Left renal pelvis (tissue), 4 donors: ENCODE measurements at regions not wholly inside any gene's neighbourhood (a gene's known extent, or its start where the extent isn't known, plus 50 kb on each side); places are given as distances from the start of the nearest gene placed in this dataset.

Experiments
- DNase-seq, 4 donors: peaks; one replicate each; pipeline ENCODE4 v3.0.0-alpha.2; 2013; ENCODE audit warnings: low read depth in 4 of 4, low spot score in 3 of 4

DNA sequence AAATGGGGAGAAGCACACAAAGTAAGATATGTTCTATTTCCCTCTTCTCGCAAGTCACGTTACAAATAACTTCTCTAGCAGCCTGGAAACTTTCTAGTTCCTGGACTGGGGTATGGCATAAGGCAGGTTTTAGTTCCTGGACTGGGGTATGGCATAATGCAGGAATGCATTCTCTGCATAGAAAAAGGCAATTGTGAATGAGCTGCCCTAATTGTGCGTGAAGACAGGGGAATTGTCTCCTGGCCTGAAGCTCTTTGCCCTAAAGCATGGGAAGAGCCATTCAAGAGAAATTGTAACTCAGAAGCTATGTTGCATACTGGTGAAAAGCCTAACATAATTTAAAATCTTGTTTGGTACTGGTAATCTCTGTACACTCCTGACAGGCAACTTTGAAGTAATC lies 54.3 kb upstream of the CBLB start:
- DNase-seq, result no peak

DNA sequence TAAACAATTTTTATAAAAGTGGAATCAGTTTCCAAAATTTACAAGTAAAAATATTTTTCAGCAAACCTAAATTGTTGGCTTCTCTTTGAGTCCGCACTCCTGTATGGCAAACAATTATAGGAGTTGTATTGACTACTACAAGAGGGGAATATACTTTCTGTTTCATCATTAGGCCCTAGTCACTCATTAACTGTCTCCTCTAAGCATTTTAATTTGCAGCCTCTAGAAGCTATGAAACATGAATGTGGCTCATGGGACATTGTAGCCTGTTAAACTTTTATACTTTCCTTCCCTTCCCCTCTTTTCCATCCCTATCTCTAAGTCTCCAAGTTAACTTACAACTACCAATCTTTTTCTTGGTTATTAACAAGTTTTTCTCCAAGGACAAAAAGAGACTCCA lies 58.9 kb upstream of the CBLB start:
- no peak for DNase-seq

DNA sequence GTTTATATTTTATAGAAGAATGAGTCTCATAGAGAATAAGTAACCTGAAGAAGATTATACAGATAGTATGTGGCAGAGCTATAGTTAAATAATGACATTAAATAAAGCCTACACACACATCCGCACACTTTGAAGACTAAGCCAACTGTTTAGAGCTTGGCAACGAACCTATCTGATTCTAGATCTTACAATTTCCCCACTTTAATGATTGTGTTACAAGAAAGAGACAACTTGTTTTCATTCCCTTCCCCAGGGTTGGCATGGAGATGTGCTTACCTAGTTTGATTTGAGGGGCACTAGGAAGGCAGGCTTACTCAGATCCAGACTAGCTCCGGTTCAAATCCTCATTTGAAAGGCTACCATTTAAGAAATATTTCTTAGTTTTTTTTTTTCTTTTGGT lies 61.9 kb upstream of the CBLB start:
- DNase-seq, result no peak

DNA sequence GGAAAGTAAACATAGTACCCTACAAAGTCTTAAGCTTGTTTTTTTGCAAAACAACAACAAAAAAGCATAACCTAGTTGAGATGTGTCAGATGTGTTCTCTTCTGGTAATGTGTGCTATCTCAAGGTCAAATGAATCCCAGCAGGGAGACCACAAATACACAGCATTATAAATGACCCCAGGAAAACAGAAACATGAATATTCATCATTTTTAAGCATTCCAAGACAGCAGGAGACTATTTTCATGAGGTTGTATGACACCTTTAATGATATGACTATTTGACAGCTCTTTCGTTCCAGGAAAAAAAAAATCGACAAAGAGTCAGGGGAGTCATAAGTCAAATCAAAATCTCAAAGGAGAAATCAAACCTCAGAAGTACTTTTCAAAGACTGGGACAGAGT lies 62.7 kb upstream of the CBLB start:
- DNase-seq, result no peak

DNA sequence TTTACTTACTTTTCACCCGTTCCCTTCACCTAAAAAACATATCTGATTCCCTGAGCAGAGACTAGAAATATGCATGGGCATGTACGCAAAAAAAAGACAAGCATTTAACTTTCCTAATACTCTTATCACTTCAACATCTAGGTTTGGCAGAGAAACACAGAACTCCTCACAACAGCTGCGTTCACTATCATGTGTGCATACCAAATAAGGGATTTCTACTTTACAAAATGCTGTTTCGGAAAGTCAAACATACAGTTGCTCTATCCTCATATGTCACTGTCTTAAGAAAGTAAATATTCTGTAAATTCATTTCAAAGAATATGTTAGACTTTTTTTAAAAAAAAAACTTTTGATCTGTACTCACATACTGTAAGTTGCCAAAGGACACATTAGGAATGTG lies 65.1 kb upstream of the CBLB start:
- no peak for DNase-seq

DNA sequence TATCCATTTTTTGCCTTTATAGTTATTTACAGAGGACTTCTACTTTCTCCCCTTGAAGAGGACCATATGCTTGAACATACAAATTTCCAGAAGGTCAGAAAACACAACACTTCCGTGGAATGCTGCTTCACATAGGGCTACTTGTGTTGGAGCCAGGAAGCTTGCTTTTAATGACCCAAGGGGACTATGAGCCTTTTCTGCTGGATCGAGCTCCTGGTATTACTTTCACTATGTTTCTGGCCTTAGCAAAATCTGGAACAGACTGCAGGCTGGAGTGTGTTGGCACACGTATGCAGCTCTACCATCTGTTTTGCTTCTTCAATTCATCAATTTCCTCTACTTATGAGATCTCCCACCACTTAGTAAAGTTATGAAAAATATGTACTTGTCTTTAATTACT lies 69.3 kb upstream of the CBLB start:
- peak; percentile 29 to 56 (median 51) for DNase-seq

DNA sequence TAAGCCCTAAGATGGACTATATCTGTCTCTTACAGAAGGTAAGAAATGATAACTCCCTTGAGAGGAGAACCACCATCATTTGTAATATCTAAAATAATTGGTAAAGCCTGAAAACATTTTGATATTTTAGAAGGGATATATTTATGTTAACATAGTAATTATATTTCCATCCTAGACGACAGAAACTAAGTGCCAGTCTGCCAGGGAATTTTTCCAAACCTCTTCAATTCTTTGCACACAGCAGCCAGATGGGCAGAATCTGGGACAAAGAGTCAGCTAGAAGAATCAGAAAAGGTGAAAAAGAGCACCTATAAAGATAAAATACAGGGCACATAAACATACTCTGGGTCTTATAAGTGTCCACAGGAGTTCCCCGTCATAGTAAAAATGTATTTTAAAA lies 70.0 kb upstream of the CBLB start:
- no peak for DNase-seq

DNA sequence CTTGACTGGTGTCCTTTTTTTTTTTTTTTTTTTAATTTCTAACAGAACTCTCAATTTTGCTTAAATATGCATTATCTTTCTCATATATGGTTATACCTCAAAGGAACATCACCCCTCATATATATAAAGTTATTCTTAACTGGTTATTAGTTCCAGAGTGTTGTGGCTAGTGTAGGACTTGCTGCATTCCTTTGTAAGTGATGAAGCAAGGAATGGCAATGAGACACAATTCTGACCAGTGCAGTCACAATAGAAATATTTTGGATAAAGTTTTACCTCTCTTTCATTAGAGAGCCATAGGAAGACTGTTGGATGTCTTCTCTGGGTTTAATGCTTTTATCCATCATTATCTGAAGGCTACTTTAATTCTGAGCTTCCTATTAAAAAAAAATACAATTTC lies 75.5 kb upstream of the CBLB start:
- DNase-seq, result no peak

DNA sequence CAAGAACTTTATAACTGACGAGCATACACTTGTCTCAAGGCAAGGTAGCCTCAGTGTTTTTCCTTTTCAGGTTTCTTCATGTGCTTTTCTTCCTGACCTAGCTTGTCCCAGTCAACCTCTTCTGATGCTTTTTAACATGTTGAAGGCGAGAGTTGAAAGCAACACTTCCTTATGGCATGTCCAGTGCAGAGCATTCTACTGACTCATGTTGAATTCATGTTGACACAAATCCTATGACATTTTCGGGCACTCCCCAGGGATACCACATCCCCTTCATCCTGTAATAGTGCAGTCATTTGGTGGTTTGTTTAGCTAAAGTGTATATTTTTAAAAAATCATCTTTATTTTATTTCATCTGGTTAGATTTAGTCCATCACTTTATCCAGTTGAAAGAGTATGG lies 75.9 kb upstream of the CBLB start:
- no peak for DNase-seq

DNA sequence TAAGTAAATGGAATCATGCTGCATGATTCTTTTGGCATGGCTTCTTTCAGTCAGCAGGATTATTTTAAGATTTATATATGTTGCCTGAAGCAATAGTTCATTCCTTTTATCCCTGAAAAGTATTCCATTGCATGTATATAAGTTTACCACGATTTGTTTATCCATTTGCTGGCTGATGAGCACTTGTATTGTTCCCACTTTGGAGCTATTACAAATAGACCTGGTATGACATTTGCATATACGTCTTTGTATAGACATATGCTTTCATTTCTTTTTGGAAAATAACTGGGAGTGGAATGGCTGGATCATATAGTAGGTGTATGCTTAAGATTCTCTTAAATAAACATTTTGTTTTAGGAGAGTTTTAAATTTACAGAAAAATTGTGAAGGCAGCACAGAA lies 79.3 kb upstream of the CBLB start:
- no peak for DNase-seq

DNA sequence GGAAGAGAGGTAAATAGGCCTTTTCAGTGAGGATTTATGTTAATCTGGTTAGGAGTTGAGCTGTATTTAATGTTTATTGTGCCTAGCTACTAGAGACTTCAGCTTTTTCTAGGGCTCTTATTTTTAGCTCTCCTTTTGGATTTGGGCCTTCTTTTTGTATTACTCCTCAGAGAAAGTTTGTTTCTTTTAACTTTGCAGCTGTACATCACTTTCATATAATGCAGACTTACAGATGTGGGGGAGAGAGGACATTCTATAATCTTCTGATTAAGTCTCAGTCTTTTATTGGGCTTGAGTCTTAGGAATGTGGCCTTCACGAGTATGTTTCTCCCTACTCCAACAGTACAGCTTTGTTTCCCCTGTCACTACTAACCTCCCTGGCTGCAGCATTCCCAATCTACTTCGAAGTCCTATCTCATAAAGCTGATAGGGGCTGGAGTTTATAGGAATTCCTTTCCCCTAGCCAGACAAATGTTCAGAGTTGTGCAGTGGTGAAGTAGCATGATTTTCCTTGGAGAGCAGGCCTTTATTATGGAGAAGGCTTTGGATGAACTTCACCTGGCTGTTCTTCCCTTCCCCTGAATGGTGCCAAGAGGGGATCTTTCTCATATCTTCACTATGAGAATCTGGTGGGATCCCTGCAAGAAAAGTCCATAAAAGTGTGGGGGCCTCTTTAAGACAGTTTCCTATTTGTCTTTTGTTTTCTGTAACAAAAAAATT lies 82.2 kb upstream of the CBLB start:
- DNase-seq, result no peak

DNA sequence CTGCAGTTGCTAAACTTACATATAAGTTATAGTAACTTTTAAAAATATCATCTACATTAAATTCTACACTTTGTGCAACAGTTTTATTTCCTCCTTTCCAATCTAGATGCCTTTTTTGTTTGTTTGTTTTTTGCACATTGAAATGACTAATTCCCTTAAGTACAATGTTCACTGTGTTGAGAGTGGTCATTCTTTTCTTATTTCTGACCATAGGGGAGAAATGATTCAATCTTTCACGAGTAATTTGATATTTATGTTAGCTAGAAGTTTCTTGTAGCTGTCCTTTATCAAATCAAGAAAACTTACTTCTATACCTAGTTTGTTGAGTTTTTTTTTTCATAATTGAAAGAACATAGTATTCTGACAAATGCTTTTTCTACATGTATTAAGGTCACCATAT lies 85.0 kb upstream of the CBLB start:
- no peak for DNase-seq

DNA sequence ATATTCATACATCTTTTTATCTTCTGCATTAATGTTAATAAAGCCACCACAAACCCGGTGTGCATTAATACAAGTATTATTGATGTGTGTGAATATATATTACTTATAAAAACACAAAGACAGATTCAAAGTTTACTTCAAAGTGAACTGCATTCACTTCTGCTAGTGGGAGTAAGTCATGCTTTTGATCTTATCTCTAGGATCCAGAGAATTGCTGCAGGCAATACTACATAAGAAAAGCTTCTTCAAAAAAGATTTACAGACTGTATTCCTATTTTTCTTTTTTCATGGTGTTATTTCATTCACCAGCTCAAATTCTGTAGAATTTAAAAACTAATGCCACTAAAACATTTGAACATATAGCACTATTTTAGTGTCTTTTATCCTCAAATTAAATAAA lies 87.5 kb upstream of the CBLB start:
- DNase-seq, result no peak

DNA sequence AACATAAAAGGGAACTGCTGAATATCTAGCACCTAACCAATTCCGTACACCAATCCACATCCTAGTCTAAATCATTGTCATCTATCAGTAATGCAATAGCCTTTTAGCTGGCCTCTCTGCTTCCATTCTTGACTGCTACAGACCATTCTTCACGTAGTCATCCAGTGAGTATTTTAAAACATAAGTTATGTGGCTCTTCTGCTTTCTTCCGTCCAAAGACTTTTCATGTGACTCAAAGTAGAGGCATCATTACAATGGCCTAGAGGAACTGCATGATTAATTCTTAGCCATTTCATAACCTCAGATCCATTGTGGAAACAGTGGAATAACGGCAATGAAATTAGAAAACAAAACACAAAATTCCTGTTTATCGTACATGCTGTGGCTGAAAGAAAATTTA lies 88.9 kb upstream of the CBLB start:
- DNase-seq, result no peak

DNA sequence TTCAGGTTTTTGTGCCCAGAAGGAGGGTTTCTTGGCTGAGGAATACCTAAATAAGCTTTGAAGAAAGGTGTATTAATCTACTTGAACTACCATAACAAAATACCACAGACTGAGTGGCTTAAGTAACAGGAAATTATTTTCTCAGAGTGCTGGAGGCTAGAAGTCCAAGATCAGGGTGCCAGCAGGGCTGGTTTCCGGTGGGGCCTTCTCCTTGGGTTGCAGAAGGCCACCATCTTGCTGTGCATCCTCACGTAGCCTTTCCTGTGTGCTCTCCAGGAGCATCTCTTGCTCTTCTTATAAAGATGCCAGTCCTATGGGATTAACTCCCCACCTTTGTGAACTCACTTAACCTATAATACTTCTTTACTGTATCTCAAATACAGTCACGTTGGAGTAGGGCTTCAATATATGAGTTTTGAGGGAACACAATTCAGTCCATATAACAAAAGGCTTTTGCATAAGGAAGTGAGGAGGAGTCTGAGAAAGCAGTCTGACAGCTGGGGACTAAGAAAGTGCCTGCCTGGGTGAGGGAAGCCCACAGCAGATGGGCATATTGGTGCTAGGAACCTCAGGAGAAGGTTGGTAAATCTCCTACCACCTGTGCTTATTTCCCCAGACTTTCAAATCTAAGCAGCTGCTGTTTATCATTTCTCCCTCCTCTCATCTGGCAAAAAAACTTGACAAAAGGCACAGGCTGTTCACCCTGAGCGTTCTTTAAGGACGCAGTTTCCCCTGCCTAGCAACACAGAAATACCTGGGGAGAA lies 89.6 kb upstream of the CBLB start:
- no peak for DNase-seq

DNA sequence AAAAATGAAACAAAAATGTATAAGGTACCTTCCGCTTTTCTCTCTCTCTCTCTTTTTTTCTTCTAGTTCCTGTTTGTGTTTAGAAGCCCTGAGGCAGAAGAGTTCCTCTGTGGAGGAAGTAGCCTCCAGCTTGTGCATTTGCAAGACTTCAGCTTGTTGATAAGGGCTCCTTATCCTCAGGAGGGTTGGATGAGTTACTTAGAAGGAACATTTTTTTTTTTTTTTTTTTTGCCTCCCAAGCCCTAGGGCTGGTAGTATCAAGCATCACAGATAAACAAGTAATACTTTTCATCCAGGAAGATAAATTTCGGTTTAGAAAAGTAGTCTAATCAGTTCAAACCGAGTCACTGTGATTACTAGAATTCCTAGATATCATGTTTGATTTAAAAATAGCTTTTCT lies 91.0 kb upstream of the CBLB start:
- no peak for DNase-seq

DNA sequence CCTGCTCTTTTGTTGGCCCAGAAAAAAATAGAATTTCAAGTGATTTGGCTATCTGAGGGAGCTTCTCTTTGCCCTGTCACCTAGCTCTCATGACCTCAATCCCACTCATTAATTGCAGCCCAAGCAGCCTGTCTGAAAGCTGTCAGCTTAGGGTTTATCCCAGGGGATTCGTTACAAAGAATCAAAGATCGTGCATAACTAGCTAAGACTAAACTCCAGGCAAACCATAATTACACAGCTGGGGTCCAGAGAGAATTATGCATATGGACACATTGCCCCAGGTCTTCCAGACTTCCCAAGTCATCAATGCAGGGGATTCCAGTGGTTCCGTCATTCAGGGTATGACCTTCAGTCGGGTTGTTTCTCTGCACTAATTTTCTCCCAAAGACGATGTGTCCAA lies 91.6 kb upstream of the CBLB start:
- DNase-seq, result no peak

DNA sequence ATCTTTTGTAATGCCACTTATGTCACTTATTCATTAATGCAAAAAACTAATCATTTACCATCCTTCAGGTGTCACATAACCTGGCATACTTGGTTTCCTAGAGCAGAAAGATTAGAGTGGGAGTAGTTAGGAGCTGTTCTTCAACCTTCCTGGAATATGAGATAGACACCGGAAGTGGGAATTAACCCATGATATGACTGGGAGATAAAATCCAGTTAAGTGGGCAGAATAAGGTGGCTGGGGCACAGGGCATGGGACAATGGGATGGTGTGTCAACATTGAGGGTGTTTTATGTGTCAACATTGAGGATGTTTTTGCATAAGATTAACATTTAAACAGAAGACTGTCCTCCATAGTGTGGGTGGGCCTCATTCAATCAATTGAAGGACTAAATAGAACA lies 94.3 kb upstream of the CBLB start:
- no peak for DNase-seq

DNA sequence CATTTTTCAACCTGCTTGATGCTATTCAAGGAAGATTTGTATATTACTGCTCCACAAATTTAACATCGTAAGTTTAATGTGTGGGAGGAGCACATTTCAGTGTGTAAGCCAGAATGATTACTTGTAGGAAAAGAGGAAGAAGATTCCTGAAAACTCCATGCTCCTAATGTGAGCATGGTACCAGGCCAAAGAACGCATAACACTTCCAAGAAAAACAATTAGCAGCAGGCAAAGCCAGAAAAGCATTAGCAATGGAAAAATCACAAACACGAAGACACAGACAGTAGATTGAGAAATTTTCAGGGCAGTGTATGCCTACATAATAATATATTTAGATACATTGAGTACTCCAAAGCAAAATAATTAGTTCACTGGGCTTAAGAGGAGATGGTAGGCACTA lies 96.6 kb upstream of the CBLB start:
- no peak for DNase-seq

DNA sequence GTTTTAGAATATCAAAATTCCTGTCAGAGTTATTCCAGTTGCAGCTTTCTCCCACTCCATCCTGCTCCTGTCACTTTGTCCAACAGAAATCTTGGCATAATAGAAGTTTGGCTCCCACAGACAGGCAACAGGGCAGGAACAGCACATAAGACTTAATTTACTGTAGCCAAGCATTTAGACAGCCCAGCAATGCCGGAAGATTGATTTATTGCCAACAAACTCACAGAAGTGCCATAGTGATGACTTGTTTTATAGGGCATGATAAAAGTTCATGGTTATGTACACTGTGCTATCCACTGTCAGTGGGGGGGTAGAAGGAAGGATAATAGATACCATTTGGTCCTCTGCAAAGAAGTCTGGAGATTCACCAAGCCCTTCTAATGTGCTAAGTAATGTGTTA lies 98.3 kb upstream of the CBLB start:
- DNase-seq, result peak in 1 of 4 donors; percentile 20

DNA sequence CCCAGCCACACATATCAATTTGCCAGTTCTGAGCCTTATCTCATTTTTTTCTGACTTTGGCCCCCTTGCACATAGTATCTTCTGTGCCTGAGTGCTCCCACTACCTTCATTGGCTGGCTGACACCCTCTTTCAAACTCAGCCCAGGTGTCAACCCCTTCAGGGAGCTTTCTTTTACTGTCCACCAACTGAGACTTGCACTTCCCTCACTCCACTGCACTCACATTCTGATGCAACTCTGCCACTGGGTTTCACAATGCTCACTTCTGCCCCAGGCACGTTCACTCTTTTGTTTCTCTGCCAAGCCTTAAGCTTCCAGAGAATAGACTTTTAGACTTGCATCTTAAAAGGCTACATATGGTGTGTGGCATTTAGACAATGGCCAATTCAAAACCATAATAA lies 101.5 kb upstream of the CBLB start:
- no peak for DNase-seq

DNA sequence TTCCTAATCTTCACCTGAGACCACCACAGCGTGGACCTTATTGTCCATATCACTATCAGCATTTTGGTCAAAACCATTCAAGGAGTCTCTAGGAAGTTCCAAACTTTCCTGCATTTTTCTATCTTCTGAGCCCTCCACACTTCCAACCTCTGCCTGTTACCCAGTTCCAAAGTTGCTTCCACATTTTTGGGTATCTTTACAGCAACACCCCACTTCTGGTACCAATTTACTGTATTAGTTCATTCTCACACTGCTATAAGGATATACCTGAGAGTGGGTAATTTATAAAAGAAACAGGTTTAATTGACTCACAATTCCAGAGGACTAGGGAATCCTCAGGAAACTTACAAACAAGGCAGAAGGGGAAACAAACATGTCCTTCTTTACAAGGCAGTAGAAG lies 103.3 kb upstream of the CBLB start:
- DNase-seq, result no peak

DNA sequence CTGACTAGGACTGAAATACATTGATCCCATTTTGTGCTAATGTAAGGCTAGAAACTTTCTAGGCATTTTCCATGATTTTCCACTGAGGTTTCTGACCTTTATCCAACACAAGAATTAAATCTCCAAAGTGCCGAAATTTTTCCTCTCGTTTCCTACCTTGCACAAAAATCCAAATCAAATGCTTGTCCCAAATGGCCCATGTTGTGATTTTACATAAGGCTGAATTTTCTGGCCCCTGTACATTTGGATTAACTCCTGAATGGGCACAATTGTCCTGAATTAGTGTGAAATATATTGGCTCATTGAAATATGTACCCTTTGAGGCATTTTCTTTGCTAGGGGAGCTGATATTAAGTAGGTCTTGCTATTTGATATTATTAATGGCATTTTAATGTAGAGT lies 105.6 kb upstream of the CBLB start:
- DNase-seq, result no peak
